ENCODE measurements at regions not wholly inside any gene's neighbourhood (a gene's known extent, or its start where the extent isn't known, plus 50 kb on each side); places are given as distances from the start of the nearest gene placed in this dataset.

DNA sequence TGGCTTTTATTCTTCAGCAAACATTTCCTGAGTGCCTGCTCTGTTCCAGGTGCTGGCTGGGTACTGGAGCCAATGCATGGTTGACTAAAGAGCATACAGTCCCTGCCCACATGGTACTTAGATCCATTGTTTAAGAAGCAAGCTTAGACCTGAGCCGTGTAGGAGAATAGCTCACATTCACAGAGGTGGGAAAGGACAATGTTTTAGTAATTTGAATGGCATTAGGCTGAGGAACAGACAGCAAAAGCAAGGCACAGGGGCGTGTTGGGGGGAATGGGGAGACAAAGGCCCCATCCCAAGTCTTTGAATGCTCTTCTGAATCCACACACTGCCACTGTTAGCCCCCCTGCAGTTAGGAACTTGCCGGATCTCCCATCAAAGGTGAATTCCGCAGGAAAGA is 388.2 kb upstream of the RGMA start:
- TF ChIP-seq, protein P1, sequence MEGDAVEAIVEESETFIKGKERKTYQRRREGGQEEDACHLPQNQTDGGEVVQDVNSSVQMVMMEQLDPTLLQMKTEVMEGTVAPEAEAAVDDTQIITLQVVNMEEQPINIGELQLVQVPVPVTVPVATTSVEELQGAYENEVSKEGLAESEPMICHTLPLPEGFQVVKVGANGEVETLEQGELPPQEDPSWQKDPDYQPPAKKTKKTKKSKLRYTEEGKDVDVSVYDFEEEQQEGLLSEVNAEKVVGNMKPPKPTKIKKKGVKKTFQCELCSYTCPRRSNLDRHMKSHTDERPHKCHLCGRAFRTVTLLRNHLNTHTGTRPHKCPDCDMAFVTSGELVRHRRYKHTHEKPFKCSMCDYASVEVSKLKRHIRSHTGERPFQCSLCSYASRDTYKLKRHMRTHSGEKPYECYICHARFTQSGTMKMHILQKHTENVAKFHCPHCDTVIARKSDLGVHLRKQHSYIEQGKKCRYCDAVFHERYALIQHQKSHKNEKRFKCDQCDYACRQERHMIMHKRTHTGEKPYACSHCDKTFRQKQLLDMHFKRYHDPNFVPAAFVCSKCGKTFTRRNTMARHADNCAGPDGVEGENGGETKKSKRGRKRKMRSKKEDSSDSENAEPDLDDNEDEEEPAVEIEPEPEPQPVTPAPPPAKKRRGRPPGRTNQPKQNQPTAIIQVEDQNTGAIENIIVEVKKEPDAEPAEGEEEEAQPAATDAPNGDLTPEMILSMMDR (IDR thresholded peaks at IDR 0.05; ENCODE audit: low read depth, low read length): no peak
- DNase-seq (ENCODE audit: low read depth, low spot score): no peak
- H3K4me3 ChIP-seq (ENCODE audit: low read depth, low read length): no peak overlapping the region
- in situ Hi-C loops (cut with HindIII; ENCODE audit: low sequenced_read_pairs): no loop called here

DNA sequence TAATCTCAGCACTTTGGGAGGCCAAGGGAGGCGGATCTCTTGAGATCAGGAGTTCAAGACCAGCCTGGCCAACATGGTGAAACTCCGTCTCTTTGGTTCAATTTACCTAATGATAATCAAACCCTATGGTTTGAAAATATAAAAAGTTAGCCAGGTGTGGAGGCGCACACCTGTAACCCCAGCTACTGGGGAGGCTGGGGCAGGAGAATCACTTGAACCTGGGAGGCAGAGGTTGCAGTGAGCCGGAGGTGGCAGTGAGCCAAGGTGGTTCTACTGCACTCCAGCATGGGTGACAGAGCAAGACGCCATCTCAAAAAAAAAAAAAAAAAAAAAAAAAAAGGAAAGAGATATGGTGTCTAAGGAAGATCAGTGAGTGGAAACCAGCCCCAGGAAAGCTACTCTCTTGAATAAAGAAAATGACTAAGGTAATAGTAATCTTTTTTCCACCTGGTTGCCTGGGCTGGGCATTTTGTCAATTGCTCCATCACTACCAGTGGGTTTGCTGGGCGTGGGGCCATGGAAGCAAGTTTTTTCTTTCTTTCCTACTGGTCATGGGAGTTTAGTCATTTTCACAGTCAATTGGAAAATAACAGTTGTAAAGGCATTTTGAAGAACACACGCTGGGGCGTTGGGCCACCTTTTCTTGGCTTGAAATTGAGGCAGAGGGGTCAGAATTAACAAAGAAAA is 387.6 kb upstream of the RGMA start:
- DNase-seq (ENCODE audit: low read depth, low spot score): no peak
- no peak overlapping the region for H3K4me3 ChIP-seq (ENCODE audit: low read depth, low read length)
- TF ChIP-seq, protein P1 (IDR thresholded peaks at IDR 0.05; ENCODE audit: low read depth, low read length): no peak
- in situ Hi-C loops (cut with HindIII; ENCODE audit: low sequenced_read_pairs): no loop called here

- no peak overlapping the region for H3K4me3 ChIP-seq (ENCODE audit: low read depth, low read length)
- TF ChIP-seq, protein P1 (IDR thresholded peaks at IDR 0.05; ENCODE audit: low read depth, low read length): no peak
- no peak for DNase-seq (ENCODE audit: low read depth, low spot score)
- in situ Hi-C loops (cut with HindIII; ENCODE audit: low sequenced_read_pairs): no loop called here
Observed at GRCh38 chr15:93474728-93475127, 385.7 kb upstream of the RGMA start.

DNA sequence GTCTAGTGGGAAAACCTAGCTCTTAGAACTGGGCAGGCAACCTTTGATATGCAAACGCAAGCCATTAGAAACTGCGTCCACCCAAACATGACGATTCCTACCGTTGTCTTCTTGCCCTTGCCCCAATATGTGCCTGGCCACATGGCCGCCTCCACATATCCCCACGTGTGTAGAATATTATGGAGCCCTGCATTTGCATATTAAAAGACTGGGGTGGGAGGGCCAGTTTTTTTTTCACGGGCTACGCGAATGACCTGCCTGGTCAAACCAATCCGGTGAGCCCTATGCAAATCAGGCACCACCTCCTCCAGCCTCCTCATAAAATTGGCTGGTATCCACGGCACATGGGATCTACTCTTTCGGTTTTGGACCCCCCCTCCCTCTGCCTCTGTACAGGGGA is 381.0 kb upstream of the RGMA start:
- TF ChIP-seq, protein P1 (IDR thresholded peaks at IDR 0.05; ENCODE audit: low read depth, low read length): no peak
- H3K4me3 ChIP-seq (ENCODE audit: low read depth, low read length): no peak overlapping the region
- in situ Hi-C loops (cut with HindIII; ENCODE audit: low sequenced_read_pairs): no loop called here
- DNase-seq (ENCODE audit: low read depth, low spot score): no peak

- no peak for DNase-seq (ENCODE audit: low read depth, low spot score)
- H3K4me3 ChIP-seq (ENCODE audit: low read depth, low read length): no peak overlapping the region
- in situ Hi-C loops (cut with HindIII; ENCODE audit: low sequenced_read_pairs): no loop called here
- TF ChIP-seq, protein P1 (IDR thresholded peaks at IDR 0.05; ENCODE audit: low read depth, low read length): no peak
Observed at GRCh38 chr15:93467337-93467736, 378.3 kb upstream of the RGMA start.

DNA sequence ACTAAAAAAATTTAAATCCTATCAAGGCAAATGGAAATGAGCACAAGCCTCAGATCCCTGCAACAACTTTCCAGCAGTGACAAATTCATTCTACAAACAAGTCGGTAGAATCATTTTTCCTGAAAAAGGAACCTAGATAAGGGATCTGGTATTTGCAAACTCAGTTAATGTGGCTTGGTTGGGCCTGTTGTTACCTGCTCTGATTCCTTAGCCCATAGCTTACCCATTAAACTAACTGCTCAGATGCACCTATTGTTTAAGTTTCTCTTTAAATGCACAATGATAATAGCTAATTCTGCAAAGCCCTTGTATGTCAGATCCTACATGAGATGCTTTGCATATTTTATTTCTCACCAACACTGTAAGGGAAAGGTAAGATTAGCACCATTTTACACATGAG is 377.4 kb upstream of the RGMA start:
- no peak for DNase-seq (ENCODE audit: low read depth, low spot score)
- no peak overlapping the region for H3K4me3 ChIP-seq (ENCODE audit: low read depth, low read length)
- in situ Hi-C loops (cut with HindIII; ENCODE audit: low sequenced_read_pairs): no loop called here
- TF ChIP-seq, protein P1 (IDR thresholded peaks at IDR 0.05; ENCODE audit: low read depth, low read length): no peak
